ENCODE measurements at regions not wholly inside any gene's neighbourhood (a gene's known extent, or its start where the extent isn't known, plus 50 kb on each side); places are given as distances from the start of the nearest gene placed in this dataset.

DNA sequence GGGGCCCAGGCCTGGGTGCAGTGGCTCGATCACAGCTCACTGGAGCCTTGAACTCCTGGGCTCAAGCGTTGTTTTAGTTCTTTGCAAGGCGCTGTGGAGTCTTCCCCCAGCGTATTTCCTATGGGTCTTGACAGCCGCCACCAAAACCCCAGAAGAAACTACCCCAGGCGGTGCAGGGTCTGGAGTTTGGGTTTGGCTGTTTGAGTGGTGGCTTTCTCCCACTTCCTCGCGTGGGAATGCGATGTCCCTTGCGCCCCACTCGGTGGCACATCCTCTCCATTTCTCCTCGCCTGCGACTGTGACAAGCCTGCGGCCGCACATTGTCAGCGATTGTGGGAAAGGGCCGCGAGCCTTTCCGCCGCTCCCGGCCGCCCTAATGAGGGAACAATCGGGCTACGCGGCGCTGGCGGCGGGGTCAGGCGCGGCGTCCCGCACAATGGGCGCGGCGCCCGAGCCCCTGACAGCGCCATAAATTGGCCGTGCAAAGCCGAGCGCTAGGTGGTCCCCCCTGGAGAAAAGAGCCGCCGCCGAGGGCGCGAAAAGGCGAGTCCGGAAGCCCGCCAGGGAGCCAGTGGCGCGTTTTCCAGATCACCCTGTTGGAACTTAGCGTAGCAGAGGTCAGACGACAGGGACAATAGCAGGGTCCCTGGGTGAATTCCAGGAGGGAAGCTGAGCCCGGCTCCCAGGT, 194.9 kb upstream of the POU3F3 start (continued):
- TF ChIP-seq, protein P1, sequence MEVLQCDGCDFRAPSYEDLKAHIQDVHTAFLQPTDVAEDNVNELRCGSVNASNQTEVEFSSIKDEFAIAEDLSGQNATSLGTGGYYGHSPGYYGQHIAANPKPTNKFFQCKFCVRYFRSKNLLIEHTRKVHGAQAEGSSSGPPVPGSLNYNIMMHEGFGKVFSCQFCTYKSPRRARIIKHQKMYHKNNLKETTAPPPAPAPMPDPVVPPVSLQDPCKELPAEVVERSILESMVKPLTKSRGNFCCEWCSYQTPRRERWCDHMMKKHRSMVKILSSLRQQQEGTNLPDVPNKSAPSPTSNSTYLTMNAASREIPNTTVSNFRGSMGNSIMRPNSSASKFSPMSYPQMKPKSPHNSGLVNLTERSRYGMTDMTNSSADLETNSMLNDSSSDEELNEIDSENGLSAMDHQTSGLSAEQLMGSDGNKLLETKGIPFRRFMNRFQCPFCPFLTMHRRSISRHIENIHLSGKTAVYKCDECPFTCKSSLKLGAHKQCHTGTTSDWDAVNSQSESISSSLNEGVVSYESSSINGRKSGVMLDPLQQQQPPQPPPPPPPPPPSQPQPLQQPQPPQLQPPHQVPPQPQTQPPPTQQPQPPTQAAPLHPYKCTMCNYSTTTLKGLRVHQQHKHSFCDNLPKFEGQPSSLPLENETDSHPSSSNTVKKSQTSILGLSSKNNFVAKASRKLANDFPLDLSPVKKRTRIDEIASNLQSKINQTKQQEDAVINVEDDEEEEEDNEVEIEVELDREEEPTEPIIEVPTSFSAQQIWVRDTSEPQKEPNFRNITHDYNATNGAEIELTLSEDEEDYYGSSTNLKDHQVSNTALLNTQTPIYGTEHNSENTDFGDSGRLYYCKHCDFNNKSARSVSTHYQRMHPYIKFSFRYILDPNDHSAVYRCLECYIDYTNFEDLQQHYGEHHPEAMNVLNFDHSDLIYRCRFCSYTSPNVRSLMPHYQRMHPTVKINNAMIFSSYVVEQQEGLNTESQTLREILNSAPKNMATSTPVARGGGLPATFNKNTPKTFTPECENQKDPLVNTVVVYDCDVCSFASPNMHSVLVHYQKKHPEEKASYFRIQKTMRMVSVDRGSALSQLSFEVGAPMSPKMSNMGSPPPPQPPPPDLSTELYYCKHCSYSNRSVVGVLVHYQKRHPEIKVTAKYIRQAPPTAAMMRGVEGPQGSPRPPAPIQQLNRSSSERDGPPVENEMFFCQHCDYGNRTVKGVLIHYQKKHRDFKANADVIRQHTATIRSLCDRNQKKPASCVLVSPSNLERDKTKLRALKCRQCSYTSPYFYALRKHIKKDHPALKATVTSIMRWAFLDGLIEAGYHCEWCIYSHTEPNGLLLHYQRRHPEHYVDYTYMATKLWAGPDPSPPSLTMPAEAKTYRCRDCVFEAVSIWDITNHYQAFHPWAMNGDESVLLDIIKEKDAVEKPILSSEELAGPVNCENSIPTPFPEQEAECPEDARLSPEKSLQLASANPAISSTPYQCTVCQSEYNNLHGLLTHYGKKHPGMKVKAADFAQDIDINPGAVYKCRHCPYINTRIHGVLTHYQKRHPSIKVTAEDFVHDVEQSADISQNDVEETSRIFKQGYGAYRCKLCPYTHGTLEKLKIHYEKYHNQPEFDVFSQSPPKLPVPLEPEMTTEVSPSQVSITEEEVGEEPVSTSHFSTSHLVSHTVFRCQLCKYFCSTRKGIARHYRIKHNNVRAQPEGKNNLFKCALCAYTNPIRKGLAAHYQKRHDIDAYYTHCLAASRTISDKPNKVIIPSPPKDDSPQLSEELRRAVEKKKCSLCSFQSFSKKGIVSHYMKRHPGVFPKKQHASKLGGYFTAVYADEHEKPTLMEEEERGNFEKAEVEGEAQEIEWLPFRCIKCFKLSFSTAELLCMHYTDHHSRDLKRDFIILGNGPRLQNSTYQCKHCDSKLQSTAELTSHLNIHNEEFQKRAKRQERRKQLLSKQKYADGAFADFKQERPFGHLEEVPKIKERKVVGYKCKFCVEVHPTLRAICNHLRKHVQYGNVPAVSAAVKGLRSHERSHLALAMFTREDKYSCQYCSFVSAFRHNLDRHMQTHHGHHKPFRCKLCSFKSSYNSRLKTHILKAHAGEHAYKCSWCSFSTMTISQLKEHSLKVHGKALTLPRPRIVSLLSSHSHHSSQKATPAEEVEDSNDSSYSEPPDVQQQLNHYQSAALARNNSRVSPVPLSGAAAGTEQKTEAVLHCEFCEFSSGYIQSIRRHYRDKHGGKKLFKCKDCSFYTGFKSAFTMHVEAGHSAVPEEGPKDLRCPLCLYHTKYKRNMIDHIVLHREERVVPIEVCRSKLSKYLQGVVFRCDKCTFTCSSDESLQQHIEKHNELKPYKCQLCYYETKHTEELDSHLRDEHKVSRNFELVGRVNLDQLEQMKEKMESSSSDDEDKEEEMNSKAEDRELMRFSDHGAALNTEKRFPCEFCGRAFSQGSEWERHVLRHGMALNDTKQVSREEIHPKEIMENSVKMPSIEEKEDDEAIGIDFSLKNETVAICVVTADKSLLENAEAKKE (CRISPR knock-in tag; IDR thresholded peaks at IDR 0.05), result no peak

DNA sequence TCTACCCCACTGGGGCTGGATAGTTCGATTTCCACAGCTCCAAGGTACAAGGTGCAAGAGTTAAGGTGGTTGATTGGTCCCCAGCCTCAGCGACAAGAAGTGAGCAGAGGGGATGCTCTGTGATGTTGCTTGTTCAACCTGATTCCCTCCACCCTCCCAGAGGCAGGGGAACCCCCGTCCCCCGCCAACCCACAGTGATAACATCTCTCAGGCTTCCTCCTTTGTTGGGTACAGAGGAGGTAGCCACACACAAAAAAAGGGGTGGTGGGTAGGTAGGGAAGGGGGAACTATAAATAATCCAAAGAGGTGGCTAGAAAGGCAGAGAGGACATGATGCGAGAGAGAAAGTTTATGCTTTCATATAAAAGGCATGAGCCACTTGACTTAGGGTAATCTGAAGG, 192.9 kb upstream of the POU3F3 start:
- Histone ChIP-seq H3K27me3 (ENCODE audit: insufficient read depth) (peaks cover 50% of the 10 kb centered on the region), H3K36me3 (ENCODE audit: insufficient read depth) (no peaks in the 10 kb centered on the region), H3K79me2 (replicated peaks; ENCODE audit: insufficient read depth) (no peaks in the 10 kb centered on the region), H3K4me3 (no peak overlapping the region), H2AFZ (no peak overlapping the region), H3K27ac (ENCODE audit: low read depth) (no peak overlapping the region), H3F3A (replicated peaks; ENCODE audit: low read depth) (no peaks in the 10 kb centered on the region), H3K4me2 (no peak overlapping the region), H3K4me1 (ENCODE audit: insufficient read depth) (peaks cover 22% of the 10 kb centered on the region), H4K20me1 (replicated peaks; ENCODE audit: insufficient read depth) (no peaks in the 10 kb centered on the region), H3K9me2 (ENCODE audit: insufficient read depth) (0 out of 2 replicates have a peak, but pooled peaks cover 2% of the 10 kb centered on the region)
- no peak overlapping the region for H3K27ac Mint-ChIP-seq
- peaks cover 28% of the 10 kb centered on the region for H3K4me1 Mint-ChIP-seq
- no peak overlapping the region for H3K4me3 Mint-ChIP-seq
- peaks cover 29% of the 10 kb centered on the region for H3K27me3 Mint-ChIP-seq (ENCODE audit: insufficient read depth, low read depth, poor library complexity)
- no peak for ATAC-seq
- H3K36me3 Mint-ChIP-seq (ENCODE audit: low read depth), result no peaks in the 10 kb centered on the region
- DNase-seq (ENCODE audit: low spot score), result no peak
- no peaks in the 10 kb centered on the region for H3K9me3 Mint-ChIP-seq
- TF ChIP-seq, protein P2, sequence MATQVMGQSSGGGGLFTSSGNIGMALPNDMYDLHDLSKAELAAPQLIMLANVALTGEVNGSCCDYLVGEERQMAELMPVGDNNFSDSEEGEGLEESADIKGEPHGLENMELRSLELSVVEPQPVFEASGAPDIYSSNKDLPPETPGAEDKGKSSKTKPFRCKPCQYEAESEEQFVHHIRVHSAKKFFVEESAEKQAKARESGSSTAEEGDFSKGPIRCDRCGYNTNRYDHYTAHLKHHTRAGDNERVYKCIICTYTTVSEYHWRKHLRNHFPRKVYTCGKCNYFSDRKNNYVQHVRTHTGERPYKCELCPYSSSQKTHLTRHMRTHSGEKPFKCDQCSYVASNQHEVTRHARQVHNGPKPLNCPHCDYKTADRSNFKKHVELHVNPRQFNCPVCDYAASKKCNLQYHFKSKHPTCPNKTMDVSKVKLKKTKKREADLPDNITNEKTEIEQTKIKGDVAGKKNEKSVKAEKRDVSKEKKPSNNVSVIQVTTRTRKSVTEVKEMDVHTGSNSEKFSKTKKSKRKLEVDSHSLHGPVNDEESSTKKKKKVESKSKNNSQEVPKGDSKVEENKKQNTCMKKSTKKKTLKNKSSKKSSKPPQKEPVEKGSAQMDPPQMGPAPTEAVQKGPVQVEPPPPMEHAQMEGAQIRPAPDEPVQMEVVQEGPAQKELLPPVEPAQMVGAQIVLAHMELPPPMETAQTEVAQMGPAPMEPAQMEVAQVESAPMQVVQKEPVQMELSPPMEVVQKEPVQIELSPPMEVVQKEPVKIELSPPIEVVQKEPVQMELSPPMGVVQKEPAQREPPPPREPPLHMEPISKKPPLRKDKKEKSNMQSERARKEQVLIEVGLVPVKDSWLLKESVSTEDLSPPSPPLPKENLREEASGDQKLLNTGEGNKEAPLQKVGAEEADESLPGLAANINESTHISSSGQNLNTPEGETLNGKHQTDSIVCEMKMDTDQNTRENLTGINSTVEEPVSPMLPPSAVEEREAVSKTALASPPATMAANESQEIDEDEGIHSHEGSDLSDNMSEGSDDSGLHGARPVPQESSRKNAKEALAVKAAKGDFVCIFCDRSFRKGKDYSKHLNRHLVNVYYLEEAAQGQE (IDR thresholded peaks at IDR 0.05; ENCODE audit: unreplicated experiment), result no peak
- TF ChIP-seq ZNF114 (CRISPR knock-in tag; IDR thresholded peaks at IDR 0.05), result no peak
